Renal cortex interstitium (tissue), 11 donors: ENCODE measurements at regions not wholly inside any gene's neighbourhood (a gene's known extent, or its start where the extent isn't known, plus 50 kb on each side); places are given as distances from the start of the nearest gene placed in this dataset.

Experiments used
- DNase-seq, 11 donors: peaks; one replicate each; pipeline ENCODE4 v3.0.0-alpha.2; 2013; ENCODE audit warnings: low read depth in 9 of 11, low spot score in 4 of 11; ENCODE audit errors: extremely low read depth in 1 of 11

- no peak for DNase-seq
These were observed 370.6 kb downstream of the SIPA1L2 start for GRCh38 chr1:232259333-232259732.

- no peak for DNase-seq
These were observed 377.3 kb downstream of the SIPA1L2 start for GRCh38 chr1:232252546-232253118.

GRCh38 chr1:232250838-232251237 is 379.1 kb downstream of the SIPA1L2 start:
- DNase-seq, result no peak

- no peak for DNase-seq
These were observed 379.8 kb downstream of the SIPA1L2 start for GRCh38 chr1:232249861-232250777.

GRCh38 chr1:232249339-232249738 is 380.6 kb downstream of the SIPA1L2 start:
- DNase-seq, result no peak

- DNase-seq, result peak in 8 of 11 donors; percentile 20 to 51 (median 35)
These were observed 381.6 kb downstream of the SIPA1L2 start for GRCh38 chr1:232248276-232248820.

GRCh38 chr1:232247669-232248068 is 382.3 kb downstream of the SIPA1L2 start:
- no peak for DNase-seq

- DNase-seq, result no peak
These were observed 385.5 kb downstream of the SIPA1L2 start for GRCh38 chr1:232244426-232244825.

- DNase-seq, result no peak
These were observed 389.9 kb downstream of the SIPA1L2 start for GRCh38 chr1:232239998-232240397.

- no peak for DNase-seq
These were observed 390.4 kb downstream of the SIPA1L2 start for GRCh38 chr1:232239522-232239921.

- no peak for DNase-seq
These were observed 391.9 kb downstream of the SIPA1L2 start for GRCh38 chr1:232238009-232238408.

GRCh38 chr1:232227306-232227705 is 402.6 kb downstream of the SIPA1L2 start:
- no peak for DNase-seq

- DNase-seq, result no peak
These were observed 403.7 kb downstream of the SIPA1L2 start for GRCh38 chr1:232226197-232226712.

GRCh38 chr1:232225336-232226131 is 404.4 kb downstream of the SIPA1L2 start:
- no peak for DNase-seq

- no peak for DNase-seq
These were observed 406.0 kb downstream of the SIPA1L2 start for GRCh38 chr1:232223887-232224286.

GRCh38 chr1:232223183-232223708 is 406.7 kb downstream of the SIPA1L2 start:
- DNase-seq, result no peak

GRCh38 chr1:232222614-232223013 is 407.3 kb downstream of the SIPA1L2 start:
- no peak for DNase-seq

GRCh38 chr1:232221802-232222499 is 408.0 kb downstream of the SIPA1L2 start:
- DNase-seq, result no peak
